ENCODE measurements at regions not wholly inside any gene's neighbourhood (a gene's known extent, or its start where the extent isn't known, plus 50 kb on each side); places are given as distances from the start of the nearest gene placed in this dataset.
"Not testable (repeated sequence)": the region's sequence is repeated elsewhere in the genome, so short reads cannot be mapped to it uniquely, and the experiment has no call there.

- no peak for DNase-seq (ENCODE audit: low read depth)
Observed at GRCh38 chr5:99070362-99070761, 141.6 kb upstream of the CHD1 start.

- no peak for DNase-seq (ENCODE audit: low read depth)
Observed at GRCh38 chr5:99068944-99069650, 140.3 kb upstream of the CHD1 start.

- no peak for DNase-seq (ENCODE audit: low read depth)
Observed at GRCh38 chr5:99063737-99064136, 134.9 kb upstream of the CHD1 start.

- peak; percentile 27 for DNase-seq (ENCODE audit: low read depth)
Observed at GRCh38 chr5:99061711-99062110, 132.9 kb upstream of the CHD1 start.

GRCh38 chr5:99061299-99061698 is 132.5 kb upstream of the CHD1 start:
- peak; percentile 7 for DNase-seq (ENCODE audit: low read depth)

- DNase-seq (ENCODE audit: low read depth), result peak; percentile 52
Observed at GRCh38 chr5:99060306-99061261, 131.8 kb upstream of the CHD1 start.

GRCh38 chr5:99059685-99060084 is 130.9 kb upstream of the CHD1 start:
- no peak for DNase-seq (ENCODE audit: low read depth)

GRCh38 chr5:99058466-99058865 is 129.7 kb upstream of the CHD1 start:
- DNase-seq (ENCODE audit: low read depth), result no peak

- no peak for DNase-seq (ENCODE audit: low read depth)
Observed at GRCh38 chr5:99054972-99055371, 126.2 kb upstream of the CHD1 start.

- no peak for DNase-seq (ENCODE audit: low read depth)
Observed at GRCh38 chr5:99045871-99046270, 117.1 kb upstream of the CHD1 start.

GRCh38 chr5:99043257-99043656 is 114.5 kb upstream of the CHD1 start:
- not testable (repeated sequence) for DNase-seq (ENCODE audit: low read depth)

- peak; percentile 59 for DNase-seq (ENCODE audit: low read depth)
Observed at GRCh38 chr5:99037668-99038067, 108.9 kb upstream of the CHD1 start.

- no peak for DNase-seq (ENCODE audit: low read depth)
Observed at GRCh38 chr5:99035942-99036341, 107.1 kb upstream of the CHD1 start.

- no peak for DNase-seq (ENCODE audit: low read depth)
Observed at GRCh38 chr5:99034336-99034735, 105.5 kb upstream of the CHD1 start.

GRCh38 chr5:99033014-99033900 is 104.5 kb upstream of the CHD1 start:
- peak; percentile 13 for DNase-seq (ENCODE audit: low read depth)

- peak; percentile 77 for DNase-seq (ENCODE audit: low read depth)
Observed at GRCh38 chr5:99032234-99033013, 103.6 kb upstream of the CHD1 start.

GRCh38 chr5:99030906-99031440 is 102.2 kb upstream of the CHD1 start:
- DNase-seq (ENCODE audit: low read depth), result no peak

- DNase-seq (ENCODE audit: low read depth), result no peak
Observed at GRCh38 chr5:99029172-99029571, 100.4 kb upstream of the CHD1 start.

GRCh38 chr5:99028170-99028569 is 99.4 kb upstream of the CHD1 start:
- DNase-seq (ENCODE audit: low read depth), result not testable (repeated sequence)

- no peak for DNase-seq (ENCODE audit: low read depth)
Observed at GRCh38 chr5:99025298-99026045, 96.7 kb upstream of the CHD1 start.

Data from HT1080 (cell line).